DMS114 treated with DMSO at 0.1 percent for 48 hours (cell line): ENCODE measurements at regions not wholly inside any gene's neighbourhood (a gene's known extent, or its start where the extent isn't known, plus 50 kb on each side); places are given as distances from the start of the nearest gene placed in this dataset.
"Not testable (repeated sequence)": the region's sequence is repeated elsewhere in the genome, so short reads cannot be mapped to it uniquely, and the experiment has no call there.

Experiments
- DNase-seq: peaks from one replicate; lab custom pipeline; 2025; ENCODE audit not compliant: unreplicated experiment; lab: John Stamatoyannopoulos, UW

- DNase-seq, result peak; percentile 5
Observed at GRCh38 chr3:150303768-150304167, 104.3 kb upstream of the TSC22D2 start.

DNA sequence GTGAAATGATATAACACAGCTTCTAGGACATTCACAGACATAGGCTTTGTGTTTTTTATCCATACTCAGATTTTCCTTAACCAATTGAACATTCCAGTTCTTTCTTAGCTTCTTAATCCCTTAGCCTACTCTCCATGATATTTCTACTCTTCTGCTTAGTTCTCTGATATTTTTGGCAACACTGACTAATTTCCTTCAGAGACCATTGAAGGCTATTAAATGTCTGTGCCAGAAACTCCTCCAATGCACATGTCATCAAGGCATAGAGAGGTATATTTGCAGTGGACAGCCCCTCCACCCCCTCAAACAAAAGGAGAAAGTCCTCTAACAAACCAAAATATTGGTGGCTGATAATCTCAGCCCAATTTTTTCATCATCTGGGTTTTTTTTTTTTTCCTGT lies 105.9 kb upstream of the TSC22D2 start:
- DNase-seq, result no peak

- DNase-seq, result no peak
Observed at GRCh38 chr3:150300852-150301517, 107.1 kb upstream of the TSC22D2 start.

GRCh38 chr3:150300388-150300787 lies 107.7 kb upstream of the TSC22D2 start:
- no peak for DNase-seq

DNA sequence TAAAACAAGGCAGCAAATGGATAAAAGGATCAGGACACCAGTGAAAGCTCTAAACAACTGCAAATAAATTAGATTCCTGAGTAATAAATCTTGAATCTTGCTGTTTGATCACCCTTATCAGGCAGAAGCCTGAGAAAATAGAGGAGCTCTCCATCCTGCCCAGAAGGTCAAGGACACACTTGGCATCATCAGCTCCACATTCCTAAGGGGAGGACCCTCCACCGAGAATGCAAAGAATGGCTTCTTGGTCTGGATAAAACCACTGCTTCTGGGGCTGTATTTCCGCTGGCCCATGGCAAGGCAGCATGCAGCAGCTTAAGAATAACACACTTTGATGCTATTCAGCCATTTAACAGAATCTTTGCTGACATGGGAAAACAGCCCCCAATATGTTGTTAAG lies 108.9 kb upstream of the TSC22D2 start:
- DNase-seq, result no peak

DNA sequence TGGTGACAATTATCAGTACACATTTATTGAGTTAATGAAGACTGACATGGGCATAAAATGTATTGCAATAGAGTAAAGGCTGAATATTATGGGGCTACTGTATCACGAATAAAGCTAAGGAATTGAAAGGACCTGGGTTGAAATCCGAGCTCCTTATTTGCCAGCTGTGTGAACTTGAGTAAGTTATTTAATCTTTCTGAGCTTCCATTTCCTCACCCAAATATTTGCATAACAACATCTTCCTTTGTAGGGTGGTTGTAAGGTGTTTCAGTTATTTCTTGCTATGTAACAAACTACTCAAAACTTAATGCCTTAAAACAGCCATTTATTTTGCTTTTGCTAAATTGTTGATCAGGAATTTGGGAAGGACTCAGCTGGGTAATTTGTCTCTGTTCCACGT lies 111.1 kb upstream of the TSC22D2 start:
- DNase-seq, result no peak

- DNase-seq, result no peak
Observed at GRCh38 chr3:150296123-150296735, 111.9 kb upstream of the TSC22D2 start.

GRCh38 chr3:150293401-150294001 lies 114.6 kb upstream of the TSC22D2 start:
- no peak for DNase-seq

- DNase-seq, result no peak
Observed at GRCh38 chr3:150292891-150293290, 115.2 kb upstream of the TSC22D2 start.

GRCh38 chr3:150291515-150291914 lies 116.6 kb upstream of the TSC22D2 start:
- DNase-seq, result no peak

GRCh38 chr3:150286390-150287147 lies 121.5 kb upstream of the TSC22D2 start:
- DNase-seq, result peak; percentile 11

DNA sequence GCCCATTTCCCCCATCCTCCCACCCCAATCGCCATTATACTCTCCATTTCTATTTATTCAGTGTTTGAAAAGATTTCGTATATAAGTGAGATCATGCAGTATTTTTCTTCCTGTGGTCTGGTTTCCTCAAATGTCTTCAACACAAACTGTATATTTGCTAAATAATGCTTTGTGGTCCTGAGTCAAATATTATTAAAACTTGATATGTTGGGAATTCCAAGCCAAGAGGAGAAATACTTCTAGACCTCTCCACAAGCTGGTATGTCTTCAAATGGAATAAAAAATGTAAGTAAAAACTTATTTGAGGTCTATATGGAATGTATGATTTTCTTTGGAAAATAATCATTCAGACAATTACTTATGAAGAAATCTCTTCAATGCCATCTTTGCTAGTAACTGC lies 122.5 kb upstream of the TSC22D2 start:
- DNase-seq, result no peak

DNA sequence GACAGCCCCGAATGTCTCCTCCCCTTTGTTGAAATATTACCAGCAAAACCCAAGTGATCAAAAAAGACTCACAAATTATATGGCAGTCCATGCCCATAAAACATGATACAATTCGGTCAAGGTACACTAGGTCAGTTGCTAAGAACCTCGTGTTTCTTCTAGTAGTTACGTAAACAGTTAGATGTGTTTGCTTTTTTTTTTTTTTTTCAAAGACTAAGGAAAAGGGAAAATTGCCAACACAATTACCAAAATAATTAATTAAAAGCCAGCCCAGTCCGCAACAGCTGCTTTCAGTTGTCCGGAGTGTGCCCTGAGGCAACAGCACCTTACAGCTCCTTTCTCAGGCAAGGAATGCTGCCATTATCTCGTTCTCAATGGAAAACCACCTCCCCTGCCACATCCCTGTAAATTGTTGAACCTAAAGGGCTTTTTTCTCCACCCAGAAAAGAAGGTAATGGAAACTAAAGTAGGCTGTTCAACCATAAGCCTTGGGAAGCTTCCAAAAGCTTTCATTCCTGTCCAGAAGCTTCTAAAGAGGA lies 129.2 kb upstream of the TSC22D2 start:
- DNase-seq, result no peak

DNA sequence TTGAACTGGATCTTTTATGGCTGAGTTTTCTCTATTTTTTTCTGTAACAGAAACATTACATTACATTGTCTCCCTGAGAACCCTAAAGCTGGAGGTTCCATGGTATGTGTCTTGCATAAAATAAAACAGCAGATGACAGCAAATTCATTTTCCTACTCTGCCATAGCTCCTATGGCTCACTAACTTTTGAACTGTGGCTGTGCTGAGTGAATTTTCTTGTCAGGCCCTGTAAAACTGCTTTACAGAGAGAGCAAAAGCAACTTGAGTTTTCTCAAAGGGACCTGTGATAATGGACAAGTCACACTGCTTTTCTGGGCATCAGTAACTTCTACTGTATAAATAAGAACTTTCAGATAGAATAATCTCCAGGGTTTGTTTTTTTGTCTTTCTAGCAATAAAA lies 129.9 kb upstream of the TSC22D2 start:
- DNase-seq, result no peak

DNA sequence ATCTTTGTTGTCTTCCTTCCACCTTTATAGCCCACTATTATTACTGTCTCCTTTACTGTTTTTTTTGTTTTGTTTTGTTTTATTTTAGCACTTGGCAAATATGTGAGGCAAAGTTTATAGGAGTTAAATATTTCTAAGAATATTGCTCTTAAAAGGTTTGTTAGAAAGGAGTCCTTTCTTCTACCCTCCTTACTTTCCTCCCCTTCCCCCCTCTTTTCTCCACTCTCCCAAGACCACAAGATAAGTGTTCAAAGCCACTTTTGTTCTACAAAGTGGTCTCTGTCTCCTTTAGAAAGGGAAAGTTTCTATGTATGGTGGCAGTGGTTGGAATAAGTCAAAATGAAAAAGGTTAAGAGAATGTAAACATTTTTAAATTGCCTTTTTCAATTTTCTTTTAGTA lies 130.7 kb upstream of the TSC22D2 start:
- no peak for DNase-seq

DNA sequence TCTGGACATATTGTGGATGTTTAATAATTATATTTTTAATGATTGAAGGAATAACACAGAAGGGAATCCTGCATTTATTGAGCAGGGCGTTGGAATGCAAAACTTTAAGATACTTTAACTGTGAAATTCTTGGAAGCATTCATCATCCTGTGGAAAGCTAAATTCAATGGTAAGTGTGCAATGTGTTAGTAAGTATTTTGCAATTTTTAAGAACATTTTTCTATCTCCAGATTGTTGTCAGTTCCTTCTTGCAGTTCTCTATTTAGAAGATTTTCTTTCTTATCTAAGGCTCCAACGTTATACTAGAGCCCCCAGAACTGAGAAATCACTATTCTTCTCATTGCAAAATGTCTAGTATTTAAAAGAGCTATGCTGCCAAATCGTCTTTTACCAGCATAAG lies 132.2 kb upstream of the TSC22D2 start:
- DNase-seq, result no peak

DNA sequence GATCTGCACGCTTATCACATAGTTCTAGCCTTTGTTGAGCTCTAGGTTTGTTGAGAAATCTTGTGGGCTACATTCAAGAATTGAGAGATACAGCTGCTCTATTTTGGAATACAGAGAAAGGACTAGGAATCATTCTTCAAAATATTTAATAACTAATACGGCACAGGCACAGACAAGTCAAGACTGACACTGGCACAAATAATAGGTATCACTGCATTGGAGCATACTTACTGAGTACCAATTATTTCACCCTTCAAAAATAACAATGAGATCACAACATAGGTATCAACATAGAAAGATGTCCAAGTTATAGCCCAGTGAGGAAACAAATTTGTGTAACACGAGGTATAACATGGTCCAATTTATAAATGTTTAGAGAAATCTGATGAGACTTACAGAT lies 133.7 kb upstream of the TSC22D2 start:
- DNase-seq, result no peak

- DNase-seq, result no peak
Observed at GRCh38 chr3:150273396-150273795, 134.7 kb upstream of the TSC22D2 start.

GRCh38 chr3:150271591-150271960 lies 136.5 kb upstream of the TSC22D2 start:
- DNase-seq, result no peak

- no peak for DNase-seq
Observed at GRCh38 chr3:150270883-150271590, 137.1 kb upstream of the TSC22D2 start.

DNA sequence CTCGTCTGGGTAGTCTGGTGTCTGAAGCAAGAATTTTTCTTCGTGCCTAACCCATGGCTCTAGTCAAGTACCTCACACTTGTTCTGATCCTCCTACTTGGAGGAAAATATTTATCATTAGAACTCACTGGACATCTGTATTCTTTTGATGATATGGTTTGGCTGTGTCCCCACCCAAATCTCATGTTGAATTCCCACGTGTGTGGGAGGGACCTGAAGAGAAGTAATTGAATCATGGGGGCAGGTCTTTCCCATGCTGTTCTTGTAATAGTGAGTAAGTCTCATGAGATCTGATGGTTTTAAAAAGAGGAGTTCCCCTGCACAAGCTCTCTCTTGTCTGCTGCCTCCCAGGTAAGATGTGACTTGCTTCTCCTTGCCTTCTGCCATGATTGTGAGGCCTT lies 137.7 kb upstream of the TSC22D2 start:
- DNase-seq, result not testable (repeated sequence)
